Prostate gland (tissue), 2 donors: ENCODE measurements at regions not wholly inside any gene's neighbourhood (a gene's known extent, or its start where the extent isn't known, plus 50 kb on each side); places are given as distances from the start of the nearest gene placed in this dataset.

Experiments
- POLR2A ChIP-seq: fragments of 450-650 bp; IDR thresholded peaks from one replicate; pipeline ENCODE4 v1.6.1; 2016; ENCODE audit warnings: antibody characterized with exemption, mild to moderate bottlenecking
- POLR2AphosphoS5 ChIP-seq: sonication (generic); formaldehyde crosslinking; IDR thresholded peaks from one replicate; pipeline ENCODE4 v1.6.1; 2017; ENCODE audit warnings: antibody characterized with exemption
- TF ChIP-seq, protein P1 (sequence below), 4 experiments: fragments of 200-600 bp in 2 of 4; fragments of 450-650 bp in 2 of 4; sonication (generic) in 2 of 4; IDR thresholded peaks; 1 replicate in 3 of 4; 2 replicates in 1 of 4; pipeline ENCODE4 v1.5.1; 2016 to 2019; ENCODE audit warnings: antibody characterized with exemption in 4 of 4, mild to moderate bottlenecking in 2 of 4, moderate library complexity in 2 of 4

DNA sequence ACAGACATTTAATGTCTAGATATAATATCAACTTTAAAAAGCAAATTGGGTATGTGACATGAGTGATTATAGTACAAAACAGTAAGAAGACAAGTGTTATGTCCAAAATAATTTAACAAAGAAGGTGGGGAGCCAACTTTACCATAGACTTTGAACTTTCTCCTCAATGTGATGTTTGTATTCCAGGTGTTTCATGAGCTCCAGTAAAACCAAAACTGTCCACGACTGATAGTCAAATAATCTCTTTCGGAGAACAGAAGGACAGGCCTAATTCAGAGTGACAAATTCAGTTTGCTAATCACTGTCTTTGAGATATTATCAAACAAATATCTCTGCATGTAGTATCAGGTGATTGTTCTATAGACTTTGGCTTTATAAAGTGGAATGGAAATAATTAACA lies 1112.6 kb downstream of the SLC6A15 start:
- TF ChIP-seq, protein P1, sequence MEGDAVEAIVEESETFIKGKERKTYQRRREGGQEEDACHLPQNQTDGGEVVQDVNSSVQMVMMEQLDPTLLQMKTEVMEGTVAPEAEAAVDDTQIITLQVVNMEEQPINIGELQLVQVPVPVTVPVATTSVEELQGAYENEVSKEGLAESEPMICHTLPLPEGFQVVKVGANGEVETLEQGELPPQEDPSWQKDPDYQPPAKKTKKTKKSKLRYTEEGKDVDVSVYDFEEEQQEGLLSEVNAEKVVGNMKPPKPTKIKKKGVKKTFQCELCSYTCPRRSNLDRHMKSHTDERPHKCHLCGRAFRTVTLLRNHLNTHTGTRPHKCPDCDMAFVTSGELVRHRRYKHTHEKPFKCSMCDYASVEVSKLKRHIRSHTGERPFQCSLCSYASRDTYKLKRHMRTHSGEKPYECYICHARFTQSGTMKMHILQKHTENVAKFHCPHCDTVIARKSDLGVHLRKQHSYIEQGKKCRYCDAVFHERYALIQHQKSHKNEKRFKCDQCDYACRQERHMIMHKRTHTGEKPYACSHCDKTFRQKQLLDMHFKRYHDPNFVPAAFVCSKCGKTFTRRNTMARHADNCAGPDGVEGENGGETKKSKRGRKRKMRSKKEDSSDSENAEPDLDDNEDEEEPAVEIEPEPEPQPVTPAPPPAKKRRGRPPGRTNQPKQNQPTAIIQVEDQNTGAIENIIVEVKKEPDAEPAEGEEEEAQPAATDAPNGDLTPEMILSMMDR (IDR thresholded peaks at IDR 0.05): no peak
- TF ChIP-seq POLR2AphosphoS5 (no peak), POLR2A (no peak)
